ENCODE measurements at regions not wholly inside any gene's neighbourhood (a gene's known extent, or its start where the extent isn't known, plus 50 kb on each side); places are given as distances from the start of the nearest gene placed in this dataset.
"Not testable (repeated sequence)": the region's sequence is repeated elsewhere in the genome, so short reads cannot be mapped to it uniquely, and the experiment has no call there.

GRCh38 chr9:27838876-27839275 lies 265.6 kb upstream of the C9orf72 start (continued):
- TF ChIP-seq ATF2 (IDR thresholded peaks at IDR 0.05; ENCODE audit: low read length) = no peak

- POLR2A ChIA-PET (ENCODE audit: partially characterized antibody); H3K27ac ChIP-seq (ENCODE audit: low read depth, low read length); CTCF ChIA-PET (ENCODE audit: partially characterized antibody); FAIRE-seq; H3K79me1 ChIP-seq (ENCODE audit: low read depth, low read length); H3K79me2 ChIP-seq (ENCODE audit: control insufficient read depth in 1 of 2, insufficient read depth in 2 of 2, low read length in 2 of 2); H3K4ac ChIP-seq (replicated peaks; ENCODE audit: insufficient read length, low read depth, low read length); H2BK20ac ChIP-seq (ENCODE audit: low read length); H3K18ac ChIP-seq (ENCODE audit: extremely low read depth, low read length); H2BK120ac ChIP-seq (replicated peaks; ENCODE audit: low read depth, low read length); H4K8ac ChIP-seq (ENCODE audit: extremely low read depth, insufficient read depth, low read length); H4K5ac ChIP-seq (ENCODE audit: insufficient read length, low read depth, low read length); H3K23ac ChIP-seq (ENCODE audit: insufficient read length); H3K23me2 ChIP-seq (ENCODE audit: low read depth, low read length); H3K56ac ChIP-seq (replicated peaks; ENCODE audit: insufficient read length, low read depth, low read length); H2BK15ac ChIP-seq (ENCODE audit: low read length); H2BK5ac ChIP-seq (ENCODE audit: low read depth, low read length); H3K36me3 ChIP-seq (ENCODE audit: control insufficient read depth in 2 of 4, insufficient read depth in 4 of 4, low read length in 3 of 4); H3K4me2 ChIP-seq (ENCODE audit: insufficient read depth in 1 of 2, low read depth in 2 of 2, low read length in 2 of 2); H2AFZ ChIP-seq (ENCODE audit: low read length); H2AK5ac ChIP-seq (ENCODE audit: low read depth, low read length); H3K9me3 ChIP-seq (ENCODE audit: insufficient read depth in 2 of 2, low read depth in 1 of 2, low read length in 1 of 2); H4K91ac ChIP-seq (replicated peaks; ENCODE audit: insufficient read length, low read length); H2BK12ac ChIP-seq (ENCODE audit: low read depth, low read length); H3K4me1 ChIP-seq (replicated peaks in 1 of 4; ENCODE audit: control insufficient read depth in 3 of 4, insufficient read depth in 4 of 4, low read length in 3 of 4); H3K9ac ChIP-seq (replicated peaks in 1 of 4; ENCODE audit: extremely low read depth in 1 of 4, low read depth in 3 of 4, low read length in 3 of 4); DNase-seq (ENCODE audit: low read depth in 1 of 2, low spot score in 2 of 2); H4K20me1 ChIP-seq (replicated peaks in 1 of 2; ENCODE audit: control insufficient read depth in 1 of 2, insufficient read depth in 2 of 2, low read length in 2 of 2); H3K4me3 ChIP-seq (ENCODE audit: extremely low read depth in 1 of 4, insufficient read depth in 2 of 4, low read depth in 3 of 4, low read length in 4 of 4); H3K14ac ChIP-seq (ENCODE audit: insufficient read length); H3K27me3 ChIP-seq (replicated peaks in 1 of 4; ENCODE audit: control insufficient read depth in 3 of 4, extremely low read depth in 1 of 4, insufficient read depth in 3 of 4, low read length in 3 of 4): not testable (repeated sequence)
- WGBS, 2 experiments (ENCODE audit: extremely low coverage in 1 of 2, insufficient coverage in 1 of 2, insufficient read length in 1 of 2, insufficient replicate concordance in 2 of 2, low coverage in 1 of 2, low lambda C conversion rate in 2 of 2, missing lambda C conversion rate in 1 of 2) = 91% methylated on average over 1 of the region's 1 CpG; no CpG with 5 or more reads in 1 of the 2 experiments
Measured at GRCh38 chr9:27839767-27840166, 266.5 kb upstream of the C9orf72 start.
